GM18498 (cell line): ENCODE measurements at regions not wholly inside any gene's neighbourhood (a gene's known extent, or its start where the extent isn't known, plus 50 kb on each side); places are given as distances from the start of the nearest gene placed in this dataset.
"Not testable (repeated sequence)": the region's sequence is repeated elsewhere in the genome, so short reads cannot be mapped to it uniquely, and the experiment has no call there.

ENCODE experiments used
- ATAC-seq: cut with Tn5 transposase; IDR thresholded peaks from one replicate; pipeline ENCODE4 v1.9.1; 2021; ENCODE audit warnings: mild to moderate bottlenecking, moderate library complexity; ENCODE audit not compliant: unreplicated experiment

GRCh38 chr3:20668411-20668810 lies 482.4 kb upstream of the SGO1 start:
- ATAC-seq, result no peak

GRCh38 chr3:20666091-20666490 lies 480.1 kb upstream of the SGO1 start:
- ATAC-seq, result no peak

- ATAC-seq, result no peak
Measured at GRCh38 chr3:20658491-20658890, 472.5 kb upstream of the SGO1 start.

- no peak for ATAC-seq
Measured at GRCh38 chr3:20657560-20657959, 471.6 kb upstream of the SGO1 start.

GRCh38 chr3:20652231-20652986 lies 466.4 kb upstream of the SGO1 start:
- no peak for ATAC-seq

- ATAC-seq, result no peak
Measured at GRCh38 chr3:20648921-20649381, 462.9 kb upstream of the SGO1 start.

- no peak for ATAC-seq
Measured at GRCh38 chr3:20648294-20648693, 462.3 kb upstream of the SGO1 start.

GRCh38 chr3:20646425-20646824 lies 460.4 kb upstream of the SGO1 start:
- no peak for ATAC-seq

- ATAC-seq, result no peak
Measured at GRCh38 chr3:20645340-20645739, 459.3 kb upstream of the SGO1 start.

- ATAC-seq, result no peak
Measured at GRCh38 chr3:20637729-20638128, 451.7 kb upstream of the SGO1 start.

- ATAC-seq, result no peak
Measured at GRCh38 chr3:20622304-20622703, 436.3 kb upstream of the SGO1 start.

GRCh38 chr3:20618621-20619020 lies 432.6 kb upstream of the SGO1 start:
- not testable (repeated sequence) for ATAC-seq

GRCh38 chr3:20618181-20618580 lies 432.2 kb upstream of the SGO1 start:
- not testable (repeated sequence) for ATAC-seq

- ATAC-seq, result not testable (repeated sequence)
Measured at GRCh38 chr3:20615982-20616381, 430.0 kb upstream of the SGO1 start.

GRCh38 chr3:20608054-20608738 lies 422.2 kb upstream of the SGO1 start:
- ATAC-seq, result no peak

- ATAC-seq, result no peak
Measured at GRCh38 chr3:20604659-20605058, 418.7 kb upstream of the SGO1 start.

GRCh38 chr3:20589275-20589674 lies 403.3 kb upstream of the SGO1 start:
- no peak for ATAC-seq

GRCh38 chr3:20588781-20589180 lies 402.8 kb upstream of the SGO1 start:
- no peak for ATAC-seq

GRCh38 chr3:20583648-20584047 lies 397.6 kb upstream of the SGO1 start:
- ATAC-seq, result no peak

GRCh38 chr3:20576228-20576627 lies 390.2 kb upstream of the SGO1 start:
- ATAC-seq, result no peak

GRCh38 chr3:20575146-20575545 lies 389.1 kb upstream of the SGO1 start:
- no peak for ATAC-seq

- ATAC-seq, result no peak
Measured at GRCh38 chr3:20574746-20575145, 388.7 kb upstream of the SGO1 start.
